Fibroblast of lung (primary cell): ENCODE measurements at regions not wholly inside any gene's neighbourhood (a gene's known extent, or its start where the extent isn't known, plus 50 kb on each side); places are given as distances from the start of the nearest gene placed in this dataset.

ENCODE experiments used
- DNase-seq, 2 donors: peaks; one replicate each; pipeline versions ENCODE4 v3.0.0 to v3.0.0-alpha.2; 2010; ENCODE audit warnings: low read depth in 2 of 2
- H2AFZ ChIP-seq: 2 replicates; pipeline ENCODE4 v1.5.1; 2012; ENCODE audit warnings: low read length, control low read depth, inconsistent platforms
- H3K27ac ChIP-seq: 2 replicates; pipeline ENCODE4 v1.5.1; 2011; ENCODE audit warnings: low read length, control low read depth; ENCODE audit not compliant: insufficient read depth
- H3K27me3 ChIP-seq: 2 replicates; pipeline ENCODE4 v1.5.1; 2011; ENCODE audit warnings: mild to moderate bottlenecking, low read length; ENCODE audit not compliant: control insufficient read depth, insufficient read depth
- H3K36me3 ChIP-seq: 2 replicates; pipeline ENCODE4 v1.5.1; 2011; ENCODE audit warnings: low read length; ENCODE audit not compliant: control insufficient read depth, insufficient read depth
- H3K4me1 ChIP-seq: 2 replicates; pipeline ENCODE4 v1.5.1; 2011; ENCODE audit warnings: low read length; ENCODE audit not compliant: control insufficient read depth, insufficient read depth; ENCODE audit errors: extremely low read depth
- H3K4me2 ChIP-seq: 2 replicates; pipeline ENCODE4 v1.5.1; 2011; ENCODE audit warnings: low read length, control low read depth; ENCODE audit not compliant: insufficient read depth; ENCODE audit errors: extremely low read depth
- H3K4me3 ChIP-seq, 4 experiments: fragments of 200-600 bp in 1 of 4; sonication (generic) in 1 of 4; replicated peaks in 1 of 4; 2 replicates each; pipeline ENCODE4 v1.5.1; 2011 to 2016; ENCODE audit warnings: low read length in 4 of 4, low read depth in 3 of 4, mild to moderate bottlenecking in 3 of 4, control low read depth in 2 of 4, inconsistent platforms in 1 of 4, mixed read lengths in 1 of 4; ENCODE audit not compliant: insufficient read depth in 1 of 4; ENCODE audit errors: control extremely low read depth in 1 of 4
- H3K79me2 ChIP-seq: 2 replicates; pipeline ENCODE4 v1.5.1; 2012; ENCODE audit warnings: mild to moderate bottlenecking, low read length, inconsistent platforms; ENCODE audit not compliant: control insufficient read depth, insufficient read depth
- H3K9ac ChIP-seq: 2 replicates; pipeline ENCODE4 v1.5.1; 2011; ENCODE audit warnings: mild to moderate bottlenecking, low read length, control low read depth; ENCODE audit not compliant: insufficient read depth
- H3K9me3 ChIP-seq: 2 replicates; pipeline ENCODE4 v1.5.1; 2012; ENCODE audit warnings: low read depth, low read length; ENCODE audit not compliant: control insufficient read depth, insufficient read depth
- H4K20me1 ChIP-seq: 2 replicates; pipeline ENCODE4 v1.5.1; 2011; ENCODE audit warnings: low read length; ENCODE audit not compliant: control insufficient read depth, insufficient read depth; ENCODE audit errors: extremely low read depth
- EZH2 ChIP-seq: IDR thresholded peaks from 2 replicates; pipeline ENCODE4 v1.5.1; 2012; ENCODE audit warnings: low read length, control low read depth, mild to moderate bottlenecking; ENCODE audit errors: missing control alignments
- TF ChIP-seq, protein P1 (sequence below), 2 donors: IDR thresholded peaks in 1 of 2; conservative IDR thresholded peaks in 1 of 2; 1 replicate in 1 of 2; 2 replicates in 1 of 2; pipeline ENCODE4 v1.5.1; 2011 to 2012; ENCODE audit warnings: low read length in 2 of 2, control low read depth in 1 of 2, inconsistent platforms in 1 of 2, low read depth in 1 of 2, mild to moderate bottlenecking in 1 of 2

DNA sequence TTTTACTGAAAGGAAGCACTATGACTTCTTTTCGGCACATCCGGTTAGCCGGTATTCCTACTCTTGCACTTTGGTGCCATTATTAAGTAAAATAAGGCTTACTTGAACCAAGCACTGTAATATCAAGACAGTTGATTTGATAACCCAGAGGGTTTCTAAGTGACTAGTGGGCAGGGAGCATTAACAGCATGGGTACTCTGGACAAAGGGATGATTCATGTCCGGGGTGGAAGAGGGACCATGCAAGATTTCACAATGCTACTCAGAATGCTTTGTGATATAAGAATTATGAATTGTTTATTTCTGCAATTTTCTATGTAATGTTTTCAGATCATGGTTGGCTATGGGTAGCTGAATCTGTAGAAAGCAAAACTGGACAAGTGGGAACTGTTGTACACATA, 282.1 kb downstream of the TDRD3 start:
- no peak overlapping the region for H3K27ac ChIP-seq
- H3K4me3 ChIP-seq: no peak overlapping the region
- no peak for TF ChIP-seq EZH2
- TF ChIP-seq, protein P1, sequence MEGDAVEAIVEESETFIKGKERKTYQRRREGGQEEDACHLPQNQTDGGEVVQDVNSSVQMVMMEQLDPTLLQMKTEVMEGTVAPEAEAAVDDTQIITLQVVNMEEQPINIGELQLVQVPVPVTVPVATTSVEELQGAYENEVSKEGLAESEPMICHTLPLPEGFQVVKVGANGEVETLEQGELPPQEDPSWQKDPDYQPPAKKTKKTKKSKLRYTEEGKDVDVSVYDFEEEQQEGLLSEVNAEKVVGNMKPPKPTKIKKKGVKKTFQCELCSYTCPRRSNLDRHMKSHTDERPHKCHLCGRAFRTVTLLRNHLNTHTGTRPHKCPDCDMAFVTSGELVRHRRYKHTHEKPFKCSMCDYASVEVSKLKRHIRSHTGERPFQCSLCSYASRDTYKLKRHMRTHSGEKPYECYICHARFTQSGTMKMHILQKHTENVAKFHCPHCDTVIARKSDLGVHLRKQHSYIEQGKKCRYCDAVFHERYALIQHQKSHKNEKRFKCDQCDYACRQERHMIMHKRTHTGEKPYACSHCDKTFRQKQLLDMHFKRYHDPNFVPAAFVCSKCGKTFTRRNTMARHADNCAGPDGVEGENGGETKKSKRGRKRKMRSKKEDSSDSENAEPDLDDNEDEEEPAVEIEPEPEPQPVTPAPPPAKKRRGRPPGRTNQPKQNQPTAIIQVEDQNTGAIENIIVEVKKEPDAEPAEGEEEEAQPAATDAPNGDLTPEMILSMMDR (conservative IDR thresholded peaks at IDR 0.05 in 1 of 2, IDR thresholded peaks at IDR 0.05 in 1 of 2; ENCODE audit: low read depth in 1 of 2, low read length in 2 of 2): no peak

GRCh38 chr13:60671386-60671785, 274.4 kb downstream of the TDRD3 start:
- no peaks in the 10 kb centered on the region for H3K4me1 ChIP-seq
- TF ChIP-seq EZH2: no peak
- TF ChIP-seq, protein P1 (conservative IDR thresholded peaks at IDR 0.05 in 1 of 2, IDR thresholded peaks at IDR 0.05 in 1 of 2; ENCODE audit: low read depth in 1 of 2, low read length in 2 of 2): no peak
- no peaks in the 10 kb centered on the region for H3K36me3 ChIP-seq
- no peaks in the 10 kb centered on the region for H3K9me3 ChIP-seq
- no peak overlapping the region for H3K27ac ChIP-seq
- no peak overlapping the region for H3K4me2 ChIP-seq
- no peaks in the 10 kb centered on the region for H4K20me1 ChIP-seq
- H3K9ac ChIP-seq: no peak overlapping the region
- no peaks in the 10 kb centered on the region for H3K79me2 ChIP-seq
- no peaks in the 10 kb centered on the region for H3K27me3 ChIP-seq
- DNase-seq: no peak
- H3K4me3 ChIP-seq: no peak overlapping the region
- no peak overlapping the region for H2AFZ ChIP-seq

More for the DNA sequence above, 282.1 kb downstream of the TDRD3 start:
- Histone ChIP-seq H3K9ac (no peak overlapping the region), H2AFZ (no peak overlapping the region), H3K4me1 (no peaks in the 10 kb centered on the region), H3K9me3 (no peaks in the 10 kb centered on the region), H3K27me3 (no peaks in the 10 kb centered on the region), H3K79me2 (no peaks in the 10 kb centered on the region), H3K36me3 (no peaks in the 10 kb centered on the region), H3K4me2 (no peak overlapping the region), H4K20me1 (no peaks in the 10 kb centered on the region)
- DNase-seq: no peak

GRCh38 chr13:60663788-60664187, 266.8 kb downstream of the TDRD3 start:
- H3K4me2 ChIP-seq: no peak overlapping the region
- H3K9ac ChIP-seq: no peak overlapping the region
- H3K36me3 ChIP-seq: no peaks in the 10 kb centered on the region
- TF ChIP-seq, protein P1 (conservative IDR thresholded peaks at IDR 0.05 in 1 of 2, IDR thresholded peaks at IDR 0.05 in 1 of 2; ENCODE audit: low read depth in 1 of 2, low read length in 2 of 2): no peak
- TF ChIP-seq EZH2: no peak
- H4K20me1 ChIP-seq: no peaks in the 10 kb centered on the region
- no peaks in the 10 kb centered on the region for H3K4me1 ChIP-seq
- H3K9me3 ChIP-seq: no peaks in the 10 kb centered on the region
- H3K27ac ChIP-seq: no peak overlapping the region
- no peaks in the 10 kb centered on the region for H3K79me2 ChIP-seq
- DNase-seq: no peak
- no peak overlapping the region for H3K4me3 ChIP-seq
- H3K27me3 ChIP-seq: no peaks in the 10 kb centered on the region
- no peak overlapping the region for H2AFZ ChIP-seq
